WTC11 (cell line): ENCODE measurements at regions not wholly inside any gene's neighbourhood (a gene's known extent, or its start where the extent isn't known, plus 50 kb on each side); places are given as distances from the start of the nearest gene placed in this dataset.

Experiments
- ATAC-seq: fragments of 200-7000 bp; cut with Tn5 transposase; 2 replicates; pipeline ENCODE4 v1.10.0; 2021; ENCODE audit warnings: mild to moderate bottlenecking, moderate library complexity
- CTCF ChIA-PET: fragments of 300-600 bp; sonication (Branson Sonifier 250); formaldehyde crosslinking; loops from one replicate; lab custom pipeline; 2021; ENCODE audit warnings: antibody characterized with exemption; lab: Charles Lee
- POLR2A ChIA-PET: fragments of 350-600 bp; sonication (Branson Sonifier 250); formaldehyde crosslinking; loops from one replicate; lab custom pipeline; 2021; ENCODE audit warnings: antibody characterized with exemption; lab: Charles Lee
- DNase-seq: peaks from one replicate; pipeline ENCODE4 v3.0.0; 2021; ENCODE audit warnings: low spot score
- H3K27ac Mint-ChIP-seq: 2 replicates; pipeline ENCODE4 v1.8.0; 2021; ENCODE audit warnings: mixed read lengths
- H3K27me3 Mint-ChIP-seq: 2 replicates; pipeline ENCODE4 v1.8.0; 2021; ENCODE audit warnings: low read depth, mild to moderate bottlenecking, moderate library complexity, mixed read lengths
- H3K36me3 Mint-ChIP-seq: 2 replicates; pipeline ENCODE4 v1.8.0; 2021; ENCODE audit warnings: mixed read lengths
- H3K4me1 Mint-ChIP-seq: 2 replicates; pipeline ENCODE4 v1.8.0; 2022; ENCODE audit warnings: mixed read lengths
- H3K4me3 Mint-ChIP-seq: 2 replicates; pipeline ENCODE4 v1.8.0; 2021; ENCODE audit warnings: mild to moderate bottlenecking, moderate library complexity, mixed read lengths
- H3K9me3 Mint-ChIP-seq: 2 replicates; pipeline ENCODE4 v1.8.0; 2021; ENCODE audit warnings: mixed read lengths
- ATF1 ChIP-seq: sonication (generic); formaldehyde crosslinking; IDR thresholded peaks from 2 replicates; pipeline ENCODE4 v1.8.1; 2023; ENCODE audit warnings: mild to moderate bottlenecking, moderate library complexity, missing genetic modification reagents
- CBFB ChIP-seq: sonication (generic); formaldehyde crosslinking; IDR thresholded peaks from 2 replicates; pipeline ENCODE4 v1.8.1; 2022; ENCODE audit warnings: mild to moderate bottlenecking, low read depth, missing genetic modification reagents
- ESRRA ChIP-seq: sonication (generic); formaldehyde crosslinking; IDR thresholded peaks from 2 replicates; pipeline ENCODE4 v1.8.1; 2022; ENCODE audit warnings: mild to moderate bottlenecking, missing genetic modification reagents, borderline replicate concordance
- FOXK1 ChIP-seq: sonication (generic); formaldehyde crosslinking; IDR thresholded peaks from 2 replicates; pipeline ENCODE4 v1.8.0; 2022; ENCODE audit warnings: mild to moderate bottlenecking, moderate library complexity, missing genetic modification reagents
- FOXP1 ChIP-seq: sonication (generic); formaldehyde crosslinking; IDR thresholded peaks from 2 replicates; pipeline ENCODE4 v1.8.0; 2022; ENCODE audit warnings: missing genetic modification reagents, mild to moderate bottlenecking, moderate library complexity, borderline replicate concordance
- GRHL2 ChIP-seq: fragments of 250-450 bp; sonication (Bioruptor Pico); IDR thresholded peaks from 2 replicates; pipeline ENCODE4 v1.8.0; 2022; ENCODE audit warnings: mild to moderate bottlenecking, moderate library complexity; ENCODE audit not compliant: insufficient replicate concordance, severe bottlenecking
- IRF2 ChIP-seq: sonication (generic); formaldehyde crosslinking; IDR thresholded peaks from 2 replicates; pipeline ENCODE4 v1.8.0; 2022; ENCODE audit warnings: low read depth, missing genetic modification reagents, borderline replicate concordance
- KAT7 ChIP-seq: sonication (generic); formaldehyde crosslinking; IDR thresholded peaks from 2 replicates; pipeline ENCODE4 v1.8.1; 2023; ENCODE audit warnings: missing genetic modification reagents, mild to moderate bottlenecking, borderline replicate concordance
- NFE2L1 ChIP-seq: sonication (generic); formaldehyde crosslinking; IDR thresholded peaks from 2 replicates; pipeline ENCODE4 v1.8.1; 2023; ENCODE audit warnings: missing genetic modification reagents
- NR1H2 ChIP-seq: sonication (generic); formaldehyde crosslinking; IDR thresholded peaks from 2 replicates; pipeline ENCODE4 v1.9.0; 2021; ENCODE audit warnings: mild to moderate bottlenecking, moderate library complexity, missing genetic modification reagents
- OVOL2 ChIP-seq: fragments of 250-450 bp; sonication (Bioruptor Pico); IDR thresholded peaks from 2 replicates; pipeline ENCODE4 v1.9.0; 2021; ENCODE audit warnings: mild to moderate bottlenecking, borderline replicate concordance
- RELA ChIP-seq: sonication (generic); formaldehyde crosslinking; IDR thresholded peaks from 2 replicates; pipeline ENCODE4 v1.8.1; 2022; ENCODE audit warnings: missing genetic modification reagents, mild to moderate bottlenecking, borderline replicate concordance
- SMAD3 ChIP-seq: sonication (generic); formaldehyde crosslinking; IDR thresholded peaks from 2 replicates; pipeline ENCODE4 v1.8.0; 2022; ENCODE audit warnings: missing genetic modification reagents, mild to moderate bottlenecking, borderline replicate concordance
- SMAD4 ChIP-seq: sonication (generic); formaldehyde crosslinking; IDR thresholded peaks from 2 replicates; pipeline ENCODE4 v1.8.0; 2022; ENCODE audit warnings: mild to moderate bottlenecking, missing genetic modification reagents
- TEAD1 ChIP-seq: sonication (generic); formaldehyde crosslinking; IDR thresholded peaks from 2 replicates; pipeline ENCODE4 v1.8.0; 2022; ENCODE audit warnings: mild to moderate bottlenecking, missing genetic modification reagents
- TP53 ChIP-seq: sonication (generic); formaldehyde crosslinking; IDR thresholded peaks from 2 replicates; pipeline ENCODE4 v1.8.1; 2023; ENCODE audit warnings: mild to moderate bottlenecking, missing genetic modification reagents
- ZNF138 ChIP-seq: sonication (generic); formaldehyde crosslinking; conservative IDR thresholded peaks from 2 replicates; pipeline ENCODE4 v1.8.1; 2022; ENCODE audit warnings: mild to moderate bottlenecking, moderate library complexity, missing genetic modification reagents
- ZNF317 ChIP-seq: sonication (generic); formaldehyde crosslinking; IDR thresholded peaks from 2 replicates; pipeline ENCODE4 v1.8.1; 2023; ENCODE audit warnings: low read depth, mild to moderate bottlenecking, moderate library complexity, missing genetic modification reagents, borderline replicate concordance
- TF ChIP-seq, protein P1 (sequence below): sonication (generic); formaldehyde crosslinking; IDR thresholded peaks from 2 replicates; pipeline ENCODE4 v1.8.0; 2022; ENCODE audit warnings: mild to moderate bottlenecking, missing genetic modification reagents
- TF ChIP-seq, protein P2 (sequence below): sonication (generic); formaldehyde crosslinking; conservative IDR thresholded peaks from 2 replicates; pipeline ENCODE4 v1.8.1; 2022; ENCODE audit warnings: mild to moderate bottlenecking, missing genetic modification reagents
- TF ChIP-seq, protein P3 (sequence below): fragments of 250-450 bp; sonication (Bioruptor Pico); IDR thresholded peaks from 2 replicates; pipeline ENCODE4 v2.1.2; 2022; ENCODE audit warnings: mild to moderate bottlenecking, moderate library complexity
- TF ChIP-seq, protein P4 (sequence below): sonication (generic); formaldehyde crosslinking; IDR thresholded peaks from 2 replicates; pipeline ENCODE4 v1.8.0; 2023; ENCODE audit warnings: mild to moderate bottlenecking, missing genetic modification reagents
- TF ChIP-seq, protein P5 (sequence below): sonication (generic); formaldehyde crosslinking; IDR thresholded peaks from 2 replicates; pipeline ENCODE4 v1.8.1; 2023; ENCODE audit warnings: mild to moderate bottlenecking, moderate library complexity, missing genetic modification reagents
- TF ChIP-seq, protein P6 (sequence below): sonication (generic); formaldehyde crosslinking; IDR thresholded peaks from 2 replicates; pipeline ENCODE4 v1.8.1; 2023; ENCODE audit warnings: mild to moderate bottlenecking, missing genetic modification reagents, moderate library complexity
- TF ChIP-seq, protein P7 (sequence below): sonication (generic); formaldehyde crosslinking; IDR thresholded peaks from 2 replicates; pipeline ENCODE4 v1.8.0; 2022; ENCODE audit warnings: mild to moderate bottlenecking, missing genetic modification reagents

DNA sequence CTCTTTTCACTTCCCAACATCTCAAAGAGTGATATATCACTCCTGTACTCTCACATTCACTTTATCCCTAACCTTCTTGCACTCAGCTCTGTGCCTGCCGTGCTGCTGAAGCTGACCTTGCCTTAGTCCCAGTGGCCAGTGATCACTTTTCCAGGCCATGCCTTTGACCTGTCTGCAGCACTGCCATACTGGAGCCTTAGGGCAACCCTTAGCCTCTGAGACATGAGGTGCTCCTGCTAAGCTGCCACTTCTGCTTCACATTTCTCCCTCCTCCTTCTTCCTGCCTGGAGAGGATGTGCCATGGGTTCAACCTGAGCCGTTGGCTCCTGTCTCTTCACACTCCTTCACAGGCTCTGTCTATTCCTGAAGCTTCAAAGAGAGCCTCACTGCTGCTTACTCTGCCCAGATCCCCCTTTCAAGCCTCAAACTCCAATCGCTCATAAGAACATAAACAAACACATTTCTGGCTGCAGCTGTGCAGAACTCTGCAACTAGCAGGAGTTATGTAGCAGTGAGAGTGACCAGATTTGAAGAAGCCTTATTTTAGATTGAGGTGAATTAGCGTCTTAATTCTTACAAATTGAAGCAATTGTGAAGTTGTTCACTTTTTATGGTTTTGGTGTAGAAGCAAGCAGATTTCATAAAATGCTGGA, 716.2 kb upstream of the FANCL start (continued):
- TF ChIP-seq TP53 (CRISPR knock-in tag): no peak
- TF ChIP-seq, protein P1, sequence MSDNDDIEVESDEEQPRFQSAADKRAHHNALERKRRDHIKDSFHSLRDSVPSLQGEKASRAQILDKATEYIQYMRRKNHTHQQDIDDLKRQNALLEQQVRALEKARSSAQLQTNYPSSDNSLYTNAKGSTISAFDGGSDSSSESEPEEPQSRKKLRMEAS (CRISPR knock-in tag): no peak
- TF ChIP-seq SMAD3 (CRISPR knock-in tag): no peak
- TF ChIP-seq GRHL2: no peak
- TF ChIP-seq, all 79 proteins: peak for 0

DNA sequence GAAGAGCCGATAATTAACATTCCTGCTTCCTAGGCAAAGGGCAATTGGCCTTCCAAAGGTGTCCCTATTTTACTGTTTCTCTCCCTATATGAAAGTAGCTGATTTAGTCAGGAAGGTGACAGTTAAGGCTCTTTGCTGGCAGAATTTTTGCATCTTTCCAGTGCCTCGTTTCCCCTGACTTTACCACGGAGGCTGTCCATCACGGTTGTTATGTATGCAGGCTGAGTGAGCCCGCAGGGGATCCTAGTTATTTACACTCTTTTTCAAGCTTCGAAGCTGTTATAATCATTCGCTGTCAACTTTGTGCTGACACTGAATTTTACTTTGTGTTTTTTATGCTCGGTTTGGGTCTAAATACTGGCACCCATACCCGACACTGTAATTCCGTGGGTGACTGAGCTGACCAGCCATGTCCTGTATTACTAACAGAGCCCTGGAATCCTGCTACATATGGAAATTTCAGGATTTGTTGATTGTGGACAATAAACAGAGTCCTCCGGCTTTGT, 713.8 kb upstream of the FANCL start:
- no peaks in the 10 kb centered on the region for H3K36me3 Mint-ChIP-seq
- H3K27ac Mint-ChIP-seq: 0 out of 2 replicates have a peak overlapping the region, but pooled peaks have one; percentile 13
- peak overlapping the region; percentile 26 for H3K4me3 Mint-ChIP-seq
- peaks cover 48% of the 10 kb centered on the region for H3K4me1 Mint-ChIP-seq
- TF ChIP-seq NFE2L1 (CRISPR knock-in tag) (no peak), KAT7 (CRISPR knock-in tag) (no peak), ZNF138 (CRISPR knock-in tag) (no peak), ZNF317 (CRISPR knock-in tag) (no peak), RELA (CRISPR knock-in tag) (no peak), CBFB (CRISPR knock-in tag) (no peak), SMAD4 (CRISPR knock-in tag) (no peak), FOXP1 (CRISPR knock-in tag) (no peak)
- TF ChIP-seq, protein P2, sequence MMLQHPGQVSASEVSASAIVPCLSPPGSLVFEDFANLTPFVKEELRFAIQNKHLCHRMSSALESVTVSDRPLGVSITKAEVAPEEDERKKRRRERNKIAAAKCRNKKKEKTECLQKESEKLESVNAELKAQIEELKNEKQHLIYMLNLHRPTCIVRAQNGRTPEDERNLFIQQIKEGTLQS (CRISPR knock-in tag): no peak
- TF ChIP-seq, protein P3, sequence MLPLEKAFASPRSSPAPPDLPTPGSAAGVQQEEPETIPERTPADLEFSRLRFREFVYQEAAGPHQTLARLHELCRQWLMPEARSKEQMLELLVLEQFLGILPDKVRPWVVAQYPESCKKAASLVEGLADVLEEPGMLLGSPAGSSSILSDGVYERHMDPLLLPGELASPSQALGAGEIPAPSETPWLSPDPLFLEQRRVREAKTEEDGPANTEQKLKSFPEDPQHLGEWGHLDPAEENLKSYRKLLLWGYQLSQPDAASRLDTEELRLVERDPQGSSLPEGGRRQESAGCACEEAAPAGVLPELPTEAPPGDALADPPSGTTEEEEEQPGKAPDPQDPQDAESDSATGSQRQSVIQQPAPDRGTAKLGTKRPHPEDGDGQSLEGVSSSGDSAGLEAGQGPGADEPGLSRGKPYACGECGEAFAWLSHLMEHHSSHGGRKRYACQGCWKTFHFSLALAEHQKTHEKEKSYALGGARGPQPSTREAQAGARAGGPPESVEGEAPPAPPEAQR (CRISPR knock-in tag): no peak
- TF ChIP-seq, all 79 proteins: peak for 0
- H3K27me3 Mint-ChIP-seq: no peaks in the 10 kb centered on the region
- ChIA-PET CTCF (interaction anchor here (1.5 kb wide), 1 partner anchor 71 kb away, joined by 4 read pairs; no protein-coding TSS in a partner anchor), POLR2A (no interaction called here)
- ATAC-seq (peak; percentile 25; the same call in 1 of the 2 replicates), DNase-seq (no peak)
- no peaks in the 10 kb centered on the region for H3K9me3 Mint-ChIP-seq

DNA sequence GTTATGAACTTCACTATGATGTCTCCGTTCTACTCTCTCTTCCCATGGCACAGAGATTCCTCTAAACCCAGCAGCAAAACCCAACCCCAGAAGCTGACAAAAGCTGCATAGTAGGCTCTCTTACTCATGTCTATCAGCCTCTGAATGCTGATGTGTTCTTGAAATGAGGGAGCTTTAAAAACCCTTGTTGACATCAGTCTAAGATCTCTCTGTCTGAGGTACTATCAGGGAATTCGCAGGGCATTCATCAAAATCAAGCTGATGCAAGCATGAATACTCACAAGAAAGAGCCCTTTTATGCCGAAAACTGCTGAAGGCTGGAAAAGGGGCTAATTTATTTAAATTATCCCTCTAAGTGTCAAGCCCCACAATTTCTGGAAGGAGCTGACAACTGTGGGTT, 710.6 kb upstream of the FANCL start:
- no peak overlapping the region for H3K27ac Mint-ChIP-seq
- H3K4me1 Mint-ChIP-seq: peaks cover 42% of the 10 kb centered on the region
- no peaks in the 10 kb centered on the region for H3K36me3 Mint-ChIP-seq
- ATAC-seq (no peak), DNase-seq (no peak)
- no peaks in the 10 kb centered on the region for H3K27me3 Mint-ChIP-seq
- ChIA-PET CTCF (interaction anchor here (1.6 kb wide), 1 partner anchor 73 kb away, joined by 4 read pairs; no protein-coding TSS in a partner anchor), POLR2A (no interaction called here)
- H3K9me3 Mint-ChIP-seq: no peaks in the 10 kb centered on the region
- no peak overlapping the region for H3K4me3 Mint-ChIP-seq
- TF ChIP-seq ESRRA (CRISPR knock-in tag) (no peak), NR1H2 (no peak), IRF2 (no peak), OVOL2 (CRISPR knock-in tag) (no peak), ATF1 (no peak), TEAD1 (no peak), FOXK1 (no peak)
- TF ChIP-seq, protein P4, sequence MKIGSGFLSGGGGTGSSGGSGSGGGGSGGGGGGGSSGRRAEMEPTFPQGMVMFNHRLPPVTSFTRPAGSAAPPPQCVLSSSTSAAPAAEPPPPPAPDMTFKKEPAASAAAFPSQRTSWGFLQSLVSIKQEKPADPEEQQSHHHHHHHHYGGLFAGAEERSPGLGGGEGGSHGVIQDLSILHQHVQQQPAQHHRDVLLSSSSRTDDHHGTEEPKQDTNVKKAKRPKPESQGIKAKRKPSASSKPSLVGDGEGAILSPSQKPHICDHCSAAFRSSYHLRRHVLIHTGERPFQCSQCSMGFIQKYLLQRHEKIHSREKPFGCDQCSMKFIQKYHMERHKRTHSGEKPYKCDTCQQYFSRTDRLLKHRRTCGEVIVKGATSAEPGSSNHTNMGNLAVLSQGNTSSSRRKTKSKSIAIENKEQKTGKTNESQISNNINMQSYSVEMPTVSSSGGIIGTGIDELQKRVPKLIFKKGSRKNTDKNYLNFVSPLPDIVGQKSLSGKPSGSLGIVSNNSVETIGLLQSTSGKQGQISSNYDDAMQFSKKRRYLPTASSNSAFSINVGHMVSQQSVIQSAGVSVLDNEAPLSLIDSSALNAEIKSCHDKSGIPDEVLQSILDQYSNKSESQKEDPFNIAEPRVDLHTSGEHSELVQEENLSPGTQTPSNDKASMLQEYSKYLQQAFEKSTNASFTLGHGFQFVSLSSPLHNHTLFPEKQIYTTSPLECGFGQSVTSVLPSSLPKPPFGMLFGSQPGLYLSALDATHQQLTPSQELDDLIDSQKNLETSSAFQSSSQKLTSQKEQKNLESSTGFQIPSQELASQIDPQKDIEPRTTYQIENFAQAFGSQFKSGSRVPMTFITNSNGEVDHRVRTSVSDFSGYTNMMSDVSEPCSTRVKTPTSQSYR (CRISPR knock-in tag): no peak
- TF ChIP-seq, protein P5, sequence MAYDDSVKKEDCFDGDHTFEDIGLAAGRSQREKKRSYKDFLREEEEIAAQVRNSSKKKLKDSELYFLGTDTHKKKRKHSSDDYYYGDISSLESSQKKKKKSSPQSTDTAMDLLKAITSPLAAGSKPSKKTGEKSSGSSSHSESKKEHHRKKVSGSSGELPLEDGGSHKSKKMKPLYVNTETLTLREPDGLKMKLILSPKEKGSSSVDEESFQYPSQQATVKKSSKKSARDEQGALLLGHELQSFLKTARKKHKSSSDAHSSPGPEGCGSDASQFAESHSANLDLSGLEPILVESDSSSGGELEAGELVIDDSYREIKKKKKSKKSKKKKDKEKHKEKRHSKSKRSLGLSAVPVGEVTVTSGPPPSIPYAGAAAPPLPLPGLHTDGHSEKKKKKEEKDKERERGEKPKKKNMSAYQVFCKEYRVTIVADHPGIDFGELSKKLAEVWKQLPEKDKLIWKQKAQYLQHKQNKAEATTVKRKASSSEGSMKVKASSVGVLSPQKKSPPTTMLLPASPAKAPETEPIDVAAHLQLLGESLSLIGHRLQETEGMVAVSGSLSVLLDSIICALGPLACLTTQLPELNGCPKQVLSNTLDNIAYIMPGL (CRISPR knock-in tag): no peak
- TF ChIP-seq, protein P6, sequence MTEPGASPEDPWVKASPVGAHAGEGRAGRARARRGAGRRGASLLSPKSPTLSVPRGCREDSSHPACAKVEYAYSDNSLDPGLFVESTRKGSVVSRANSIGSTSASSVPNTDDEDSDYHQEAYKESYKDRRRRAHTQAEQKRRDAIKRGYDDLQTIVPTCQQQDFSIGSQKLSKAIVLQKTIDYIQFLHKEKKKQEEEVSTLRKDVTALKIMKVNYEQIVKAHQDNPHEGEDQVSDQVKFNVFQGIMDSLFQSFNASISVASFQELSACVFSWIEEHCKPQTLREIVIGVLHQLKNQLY (CRISPR knock-in tag): no peak
- TF ChIP-seq, protein P7, sequence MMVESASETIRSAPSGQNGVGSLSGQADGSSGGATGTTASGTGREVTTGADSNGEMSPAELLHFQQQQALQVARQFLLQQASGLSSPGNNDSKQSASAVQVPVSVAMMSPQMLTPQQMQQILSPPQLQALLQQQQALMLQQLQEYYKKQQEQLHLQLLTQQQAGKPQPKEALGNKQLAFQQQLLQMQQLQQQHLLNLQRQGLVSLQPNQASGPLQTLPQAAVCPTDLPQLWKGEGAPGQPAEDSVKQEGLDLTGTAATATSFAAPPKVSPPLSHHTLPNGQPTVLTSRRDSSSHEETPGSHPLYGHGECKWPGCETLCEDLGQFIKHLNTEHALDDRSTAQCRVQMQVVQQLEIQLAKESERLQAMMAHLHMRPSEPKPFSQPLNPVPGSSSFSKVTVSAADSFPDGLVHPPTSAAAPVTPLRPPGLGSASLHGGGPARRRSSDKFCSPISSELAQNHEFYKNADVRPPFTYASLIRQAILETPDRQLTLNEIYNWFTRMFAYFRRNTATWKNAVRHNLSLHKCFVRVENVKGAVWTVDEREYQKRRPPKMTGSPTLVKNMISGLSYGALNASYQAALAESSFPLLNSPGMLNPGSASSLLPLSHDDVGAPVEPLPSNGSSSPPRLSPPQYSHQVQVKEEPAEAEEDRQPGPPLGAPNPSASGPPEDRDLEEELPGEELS (CRISPR knock-in tag): no peak
